ENCODE measurements at regions not wholly inside any gene's neighbourhood (a gene's known extent, or its start where the extent isn't known, plus 50 kb on each side); places are given as distances from the start of the nearest gene placed in this dataset.
"Not testable (repeated sequence)": the region's sequence is repeated elsewhere in the genome, so short reads cannot be mapped to it uniquely, and the experiment has no call there.

- no peak for DNase-seq (ENCODE audit: extremely low spot score)
- 5% methylated on average over 17 of the region's 17 CpGs for WGBS
- H3K27ac ChIP-seq (ENCODE audit: low read depth): no peak overlapping the region
- H3K4me1 ChIP-seq (ENCODE audit: insufficient read depth): no peaks in the 10 kb centered on the region
- H3K36me3 ChIP-seq (ENCODE audit: insufficient read depth): no peaks in the 10 kb centered on the region
- H3K4me3 ChIP-seq (ENCODE audit: low read depth, low read length): no peak overlapping the region
Measured at GRCh38 chrX:1111601-1112300, 100.7 kb downstream of the CRLF2 start.

GRCh38 chrX:1109580-1110119 lies 102.8 kb downstream of the CRLF2 start:
- H3K4me1 ChIP-seq (ENCODE audit: insufficient read depth): no peaks in the 10 kb centered on the region
- no peak overlapping the region for H3K4me3 ChIP-seq (ENCODE audit: low read depth, low read length)
- no peaks in the 10 kb centered on the region for H3K36me3 ChIP-seq (ENCODE audit: insufficient read depth)
- H3K27ac ChIP-seq (ENCODE audit: low read depth): no peak overlapping the region
- WGBS: 82% methylated on average over 5 of the region's 5 CpGs
- no peak for DNase-seq (ENCODE audit: extremely low spot score)

- Histone ChIP-seq H3K4me3 (ENCODE audit: low read depth, low read length) (no peak overlapping the region), H3K4me1 (ENCODE audit: insufficient read depth) (no peaks in the 10 kb centered on the region), H3K27ac (ENCODE audit: low read depth) (no peak overlapping the region), H3K36me3 (ENCODE audit: insufficient read depth) (no peaks in the 10 kb centered on the region)
- WGBS: 19% methylated on average over 21 of the region's 21 CpGs
- DNase-seq (ENCODE audit: extremely low spot score): no peak
Measured at GRCh38 chrX:1108501-1109445, 103.7 kb downstream of the CRLF2 start.

GRCh38 chrX:1106478-1107210 lies 105.8 kb downstream of the CRLF2 start:
- Histone ChIP-seq H3K4me3 (ENCODE audit: low read depth, low read length) (no peak overlapping the region), H3K4me1 (ENCODE audit: insufficient read depth) (no peaks in the 10 kb centered on the region), H3K36me3 (ENCODE audit: insufficient read depth) (no peaks in the 10 kb centered on the region), H3K27ac (ENCODE audit: low read depth) (no peak overlapping the region)
- 7% methylated on average over 8 of the region's 8 CpGs for WGBS
- DNase-seq (ENCODE audit: extremely low spot score): no peak

GRCh38 chrX:1105671-1106419 lies 106.6 kb downstream of the CRLF2 start:
- Histone ChIP-seq H3K36me3 (ENCODE audit: insufficient read depth) (no peaks in the 10 kb centered on the region), H3K4me3 (ENCODE audit: low read depth, low read length) (no peak overlapping the region), H3K4me1 (ENCODE audit: insufficient read depth) (no peaks in the 10 kb centered on the region), H3K27ac (ENCODE audit: low read depth) (no peak overlapping the region)
- DNase-seq (ENCODE audit: extremely low spot score): no peak
- WGBS: 38% methylated on average over 14 of the region's 14 CpGs

DNA sequence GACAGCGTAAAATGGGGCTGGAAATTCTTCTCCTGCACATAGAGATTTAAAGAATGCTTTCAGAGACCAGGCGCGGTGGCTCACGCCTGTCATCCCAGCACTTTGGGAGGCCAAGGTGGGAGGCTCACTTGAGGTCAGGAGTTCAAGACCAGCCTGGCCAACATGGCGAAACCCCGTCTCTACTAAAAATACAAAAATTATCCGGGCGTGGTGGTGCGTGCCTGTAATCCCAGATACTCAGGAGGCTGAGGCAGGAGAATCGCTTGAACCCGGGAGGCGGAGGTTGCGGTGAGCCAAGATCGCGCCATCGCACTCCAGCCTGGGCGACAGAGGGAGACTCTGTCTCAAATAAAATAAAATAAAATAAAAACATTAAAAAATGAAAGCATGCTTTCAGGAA lies 107.4 kb downstream of the CRLF2 start:
- not testable (repeated sequence) for H3K4me3 ChIP-seq (ENCODE audit: low read depth, low read length); DNase-seq (ENCODE audit: extremely low spot score); H3K4me1 ChIP-seq (ENCODE audit: insufficient read depth); H3K27ac ChIP-seq (ENCODE audit: low read depth); H3K36me3 ChIP-seq (ENCODE audit: insufficient read depth)
- 95% methylated on average over 17 of the region's 17 CpGs for WGBS

DNA sequence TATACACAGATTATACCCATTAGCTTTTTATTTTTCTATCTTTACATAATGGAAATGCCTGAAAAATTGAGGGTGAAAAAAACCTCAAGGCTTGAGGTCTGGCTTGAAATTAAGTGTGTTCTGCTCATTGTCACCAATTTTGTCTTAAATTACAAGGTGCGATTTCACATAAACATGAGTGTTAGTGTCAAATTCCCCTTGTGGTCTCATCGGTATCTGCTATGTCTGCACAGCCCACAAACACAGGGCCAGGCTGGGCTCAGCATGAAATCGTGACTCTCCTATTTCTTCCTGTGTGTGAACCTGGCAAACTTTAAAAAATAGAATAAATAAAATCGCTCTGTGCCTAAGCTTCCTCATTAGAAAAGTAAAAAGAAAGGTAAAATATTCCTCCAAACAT lies 109.1 kb downstream of the CRLF2 start:
- no peak overlapping the region for H3K27ac ChIP-seq (ENCODE audit: low read depth)
- no peak for DNase-seq (ENCODE audit: extremely low spot score)
- no peaks in the 10 kb centered on the region for H3K36me3 ChIP-seq (ENCODE audit: insufficient read depth)
- H3K4me1 ChIP-seq (ENCODE audit: insufficient read depth): no peaks in the 10 kb centered on the region
- H3K4me3 ChIP-seq (ENCODE audit: low read depth, low read length): no peak overlapping the region
- 41% methylated on average over 4 of the region's 4 CpGs for WGBS

DNA sequence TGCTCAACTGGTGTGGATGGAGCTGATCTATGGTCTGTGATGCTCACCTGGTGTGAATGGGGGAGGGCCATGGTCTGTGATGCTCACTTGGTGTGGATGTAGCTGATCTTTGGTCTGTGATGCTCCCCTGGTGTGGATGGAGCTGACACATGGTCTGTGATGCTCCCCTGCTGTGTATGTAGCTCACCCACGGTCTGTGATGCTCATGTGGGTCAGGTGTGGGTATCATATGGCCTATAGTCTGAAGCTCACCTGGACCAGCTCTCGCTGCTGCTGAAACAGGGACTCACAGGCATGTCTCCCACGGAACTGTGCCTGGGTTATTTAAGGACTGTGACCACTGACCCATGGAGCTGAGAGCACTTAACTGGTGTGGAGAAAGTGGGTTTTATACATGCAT lies 109.7 kb downstream of the CRLF2 start:
- Histone ChIP-seq H3K4me3 (ENCODE audit: low read depth, low read length) (no peak overlapping the region), H3K4me1 (ENCODE audit: insufficient read depth) (no peaks in the 10 kb centered on the region), H3K27ac (ENCODE audit: low read depth) (no peak overlapping the region), H3K36me3 (ENCODE audit: insufficient read depth) (no peaks in the 10 kb centered on the region)
- 65% methylated on average over 3 of the region's 3 CpGs for WGBS
- DNase-seq (ENCODE audit: extremely low spot score): no peak

DNA sequence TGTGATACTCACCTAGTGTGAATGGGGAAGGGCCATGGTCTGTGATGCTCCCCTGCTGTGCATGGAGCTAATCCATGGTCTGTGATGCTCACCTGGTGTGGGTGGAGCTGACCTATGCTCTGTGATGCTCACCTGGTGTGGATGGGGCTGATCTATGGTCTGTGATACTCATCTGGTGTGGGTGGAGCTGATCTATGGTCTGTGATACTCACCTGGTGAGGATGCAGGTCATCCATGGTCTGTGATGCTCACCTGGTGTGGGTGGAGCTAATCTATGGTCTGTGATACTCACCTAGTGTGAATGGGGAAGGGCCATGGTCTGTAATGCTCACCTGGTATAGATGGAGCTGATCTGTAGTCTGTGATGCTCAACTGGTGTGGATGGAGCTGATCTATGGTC lies 110.2 kb downstream of the CRLF2 start:
- not testable (repeated sequence) for H3K27ac ChIP-seq (ENCODE audit: low read depth); H3K4me1 ChIP-seq (ENCODE audit: insufficient read depth); H3K4me3 ChIP-seq (ENCODE audit: low read depth, low read length); H3K36me3 ChIP-seq (ENCODE audit: insufficient read depth); DNase-seq (ENCODE audit: extremely low spot score)

DNA sequence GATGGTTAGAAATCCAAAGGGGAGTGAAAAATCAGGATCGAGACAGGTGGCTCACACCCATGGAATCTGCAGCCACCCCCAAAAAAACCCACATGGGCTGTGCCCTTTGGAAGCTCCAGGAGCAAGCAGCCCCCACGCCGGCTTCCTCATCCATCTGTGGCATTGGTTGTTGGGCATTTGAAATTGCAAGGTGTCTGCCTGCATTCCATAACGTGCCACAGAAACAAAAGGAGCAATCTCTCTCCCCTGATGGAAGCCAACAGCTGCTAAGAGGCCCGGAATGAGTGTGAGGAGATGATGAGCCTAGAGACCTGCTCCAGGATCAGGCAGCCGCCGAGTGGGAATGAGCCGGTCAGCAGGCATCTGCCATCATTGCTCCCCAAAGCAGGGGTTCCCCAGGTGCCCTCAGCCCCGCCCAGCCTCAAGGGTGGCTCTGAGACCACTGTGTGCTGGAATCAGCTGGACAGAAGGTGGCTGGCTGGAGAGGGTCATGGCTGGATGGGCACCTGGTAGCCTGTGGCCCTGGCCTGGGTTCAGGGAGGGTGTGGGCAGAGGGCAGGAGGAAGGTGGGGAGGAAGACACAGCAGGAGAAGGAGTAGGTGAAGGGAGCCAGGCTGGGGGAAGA lies 113.2 kb downstream of the CRLF2 start:
- no peak overlapping the region for H3K27ac ChIP-seq (ENCODE audit: low read depth)
- DNase-seq (ENCODE audit: extremely low spot score): no peak
- no peaks in the 10 kb centered on the region for H3K4me1 ChIP-seq (ENCODE audit: insufficient read depth)
- H3K36me3 ChIP-seq (ENCODE audit: insufficient read depth): no peaks in the 10 kb centered on the region
- WGBS: 80% methylated on average over 9 of the region's 9 CpGs
- no peak overlapping the region for H3K4me3 ChIP-seq (ENCODE audit: low read depth, low read length)

DNA sequence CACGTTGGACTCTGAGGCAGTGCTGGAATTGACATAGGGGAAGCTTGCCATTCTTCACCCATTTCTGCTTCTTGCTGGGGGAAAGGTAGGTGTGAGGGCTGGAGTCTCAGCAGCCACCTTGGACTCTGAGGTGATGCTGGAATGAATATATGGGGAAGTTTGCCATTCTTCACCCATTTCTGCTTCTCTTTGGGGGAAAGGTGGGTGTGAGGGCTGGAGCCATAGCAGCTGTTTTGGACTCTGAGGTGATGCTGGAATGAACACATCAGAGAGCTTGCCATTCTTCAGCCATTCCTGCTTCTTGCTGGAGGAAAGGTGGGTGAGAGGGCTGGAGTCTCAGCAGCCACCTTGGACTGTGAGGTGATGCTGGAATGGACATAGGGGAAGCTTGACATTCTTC lies 115.1 kb downstream of the CRLF2 start:
- DNase-seq (ENCODE audit: extremely low spot score): no peak
- no peak overlapping the region for H3K4me3 ChIP-seq (ENCODE audit: low read depth, low read length)
- H3K36me3 ChIP-seq (ENCODE audit: insufficient read depth): no peaks in the 10 kb centered on the region
- H3K4me1 ChIP-seq (ENCODE audit: insufficient read depth): no peaks in the 10 kb centered on the region
- no peak overlapping the region for H3K27ac ChIP-seq (ENCODE audit: low read depth)
- 100% methylated on average over 1 of the region's 1 CpG for WGBS

GRCh38 chrX:1094566-1095333 lies 117.7 kb downstream of the CRLF2 start:
- no peaks in the 10 kb centered on the region for H3K4me1 ChIP-seq (ENCODE audit: insufficient read depth)
- WGBS: 83% methylated on average over 17 of the region's 17 CpGs
- no peak for DNase-seq (ENCODE audit: extremely low spot score)
- no peak overlapping the region for H3K4me3 ChIP-seq (ENCODE audit: low read depth, low read length)
- H3K36me3 ChIP-seq (ENCODE audit: insufficient read depth): no peaks in the 10 kb centered on the region
- no peak overlapping the region for H3K27ac ChIP-seq (ENCODE audit: low read depth)

Data from urinary bladder (tissue), 3 donors.